Left lobe of liver (tissue), 2 donors: ENCODE measurements at regions not wholly inside any gene's neighbourhood (a gene's known extent, or its start where the extent isn't known, plus 50 kb on each side); places are given as distances from the start of the nearest gene placed in this dataset.
"Not testable (repeated sequence)": the region's sequence is repeated elsewhere in the genome, so short reads cannot be mapped to it uniquely, and the experiment has no call there.

Experiments used
- ATAC-seq: fragments of 200-7000 bp; cut with Tn5 transposase; one replicate; pipeline ENCODE4 v1.9.1; 2020; ENCODE audit warnings: mild to moderate bottlenecking, moderate library complexity
- DNase-seq: peaks from one replicate; pipeline ENCODE4 v3.0.0-alpha.2; 2020; ENCODE audit warnings: low spot score
- donor health status: DM: no; HTN: no; CAD: no; lungs with moderate emphysema.
- donor health status: DM: no; HTN: yes; CAD: no.

GRCh38 chrX:150051096-150051495 is 112.8 kb upstream of the EOLA2 start:
- DNase-seq (no peak), ATAC-seq (no peak)

- DNase-seq = no peak
These were observed 113.9 kb upstream of the EOLA2 start for GRCh38 chrX:150052226-150052625.

GRCh38 chrX:150058728-150059127 is 120.4 kb upstream of the EOLA2 start:
- ATAC-seq (no peak), DNase-seq (no peak)

More at GRCh38 chrX:150052226-150052625, 113.9 kb upstream of the EOLA2 start:
- no peak for ATAC-seq

GRCh38 chrX:150060406-150060805 is 122.1 kb upstream of the EOLA2 start:
- ATAC-seq (no peak), DNase-seq (no peak)

GRCh38 chrX:150062292-150063137 is 124.2 kb upstream of the EOLA2 start:
- DNase-seq = no peak
- ATAC-seq = peak; percentile 22

- no peak for DNase-seq
- ATAC-seq = no peak
These were observed 124.8 kb upstream of the EOLA2 start for GRCh38 chrX:150063138-150063518.

GRCh38 chrX:150063674-150064073 is 125.4 kb upstream of the EOLA2 start:
- DNase-seq = no peak
- no peak for ATAC-seq

- DNase-seq (no peak), ATAC-seq (no peak)
These were observed 135.9 kb upstream of the EOLA2 start for GRCh38 chrX:150074175-150074574.

- ATAC-seq (no peak), DNase-seq (no peak)
These were observed 142.2 kb upstream of the EOLA2 start for GRCh38 chrX:150080497-150080896.

GRCh38 chrX:150081076-150081475 is 142.8 kb upstream of the EOLA2 start:
- DNase-seq (no peak), ATAC-seq (no peak)

- DNase-seq (no peak), ATAC-seq (peak; percentile 68)
These were observed 146.4 kb upstream of the EOLA2 start for GRCh38 chrX:150084496-150085229.

GRCh38 chrX:150085881-150086280 is 147.6 kb upstream of the EOLA2 start:
- ATAC-seq (no peak), DNase-seq (no peak)

- ATAC-seq = no peak
- no peak for DNase-seq
These were observed 148.1 kb upstream of the EOLA2 start for GRCh38 chrX:150086371-150086770.

GRCh38 chrX:150087612-150088011 is 149.3 kb upstream of the EOLA2 start:
- no peak for ATAC-seq
- DNase-seq = no peak

- no peak for ATAC-seq
These were observed 149.8 kb upstream of the EOLA2 start for GRCh38 chrX:150088042-150088441.

GRCh38 chrX:150088766-150089518 is 150.7 kb upstream of the EOLA2 start:
- DNase-seq (no peak), ATAC-seq (no peak)

More at GRCh38 chrX:150088042-150088441, 149.8 kb upstream of the EOLA2 start:
- DNase-seq = no peak

GRCh38 chrX:150091300-150091699 is 153.0 kb upstream of the EOLA2 start:
- ATAC-seq, DNase-seq: not testable (repeated sequence)

- no peak for DNase-seq
- ATAC-seq = no peak
These were observed 154.3 kb upstream of the EOLA2 start for GRCh38 chrX:150092549-150092948.

GRCh38 chrX:150094375-150094774 is 156.1 kb upstream of the EOLA2 start:
- DNase-seq = no peak
- ATAC-seq = no peak

- no peak for ATAC-seq
- DNase-seq = no peak
These were observed 156.7 kb upstream of the EOLA2 start for GRCh38 chrX:150094996-150095395.

GRCh38 chrX:150099316-150099715 is 161.0 kb upstream of the EOLA2 start:
- ATAC-seq (peak; percentile 29), DNase-seq (no peak)
